ENCODE measurements at regions not wholly inside any gene's neighbourhood (a gene's known extent, or its start where the extent isn't known, plus 50 kb on each side); places are given as distances from the start of the nearest gene placed in this dataset.

DNA sequence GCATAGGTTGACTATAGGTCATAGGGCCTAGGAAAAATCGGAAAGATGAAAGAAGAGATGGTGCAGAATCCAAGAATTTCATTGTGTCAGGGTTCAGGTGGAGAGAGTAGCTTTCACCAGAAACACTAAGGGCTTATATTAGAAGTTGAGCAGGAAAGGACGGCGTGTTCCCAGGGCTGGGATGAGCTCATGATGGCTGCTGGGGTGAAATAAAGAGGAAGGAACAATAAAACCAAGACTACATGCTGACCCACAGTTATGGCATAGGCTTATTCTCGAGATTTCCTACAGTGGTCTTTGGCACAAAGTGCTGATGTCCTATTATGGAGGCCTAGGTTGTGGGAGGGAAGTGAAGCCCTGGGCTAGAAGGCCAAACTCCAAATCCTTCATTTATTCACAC, 195.8 kb downstream of the PTEN start:
- H3K27ac ChIP-seq (ENCODE audit: low read depth, low read length), result no peak overlapping the region
- H3K9me3 ChIP-seq (ENCODE audit: control insufficient read depth, insufficient read depth, low read length), result no peaks in the 10 kb centered on the region
- H3K36me3 ChIP-seq (ENCODE audit: control insufficient read depth, low read length), result peaks cover 7% of the 10 kb centered on the region
- H3K9me2 ChIP-seq (replicated peaks; ENCODE audit: control insufficient read depth, low read length), result no peaks in the 10 kb centered on the region
- H3K4me3 ChIP-seq (ENCODE audit: low read length), result no peak overlapping the region
- no peaks in the 10 kb centered on the region for H3K27me3 ChIP-seq (ENCODE audit: control insufficient read depth, low read length)
- H3F3A ChIP-seq (ENCODE audit: control insufficient read depth, insufficient read depth), result 0 out of 2 replicates have a peak, but pooled peaks cover 2% of the 10 kb centered on the region
- no peaks in the 10 kb centered on the region for H4K20me1 ChIP-seq (ENCODE audit: control insufficient read depth, insufficient read depth, low read depth, low read length)
- H3K4me1 ChIP-seq (ENCODE audit: control insufficient read depth, low read length), result peaks cover 44% of the 10 kb centered on the region
- no peaks in the 10 kb centered on the region for H3K79me2 ChIP-seq (ENCODE audit: control insufficient read depth, low read length)
- H3K4me2 ChIP-seq (ENCODE audit: low read length), result no peak overlapping the region
- TF ChIP-seq EZH2phosphoT487 (IDR thresholded peaks at IDR 0.05; ENCODE audit: borderline replicate concordance, low read length), result no peak
- TF ChIP-seq, protein P1, sequence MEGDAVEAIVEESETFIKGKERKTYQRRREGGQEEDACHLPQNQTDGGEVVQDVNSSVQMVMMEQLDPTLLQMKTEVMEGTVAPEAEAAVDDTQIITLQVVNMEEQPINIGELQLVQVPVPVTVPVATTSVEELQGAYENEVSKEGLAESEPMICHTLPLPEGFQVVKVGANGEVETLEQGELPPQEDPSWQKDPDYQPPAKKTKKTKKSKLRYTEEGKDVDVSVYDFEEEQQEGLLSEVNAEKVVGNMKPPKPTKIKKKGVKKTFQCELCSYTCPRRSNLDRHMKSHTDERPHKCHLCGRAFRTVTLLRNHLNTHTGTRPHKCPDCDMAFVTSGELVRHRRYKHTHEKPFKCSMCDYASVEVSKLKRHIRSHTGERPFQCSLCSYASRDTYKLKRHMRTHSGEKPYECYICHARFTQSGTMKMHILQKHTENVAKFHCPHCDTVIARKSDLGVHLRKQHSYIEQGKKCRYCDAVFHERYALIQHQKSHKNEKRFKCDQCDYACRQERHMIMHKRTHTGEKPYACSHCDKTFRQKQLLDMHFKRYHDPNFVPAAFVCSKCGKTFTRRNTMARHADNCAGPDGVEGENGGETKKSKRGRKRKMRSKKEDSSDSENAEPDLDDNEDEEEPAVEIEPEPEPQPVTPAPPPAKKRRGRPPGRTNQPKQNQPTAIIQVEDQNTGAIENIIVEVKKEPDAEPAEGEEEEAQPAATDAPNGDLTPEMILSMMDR (IDR thresholded peaks at IDR 0.05; ENCODE audit: low read depth, low read length, poor library complexity, severe bottlenecking), result no peak

DNA sequence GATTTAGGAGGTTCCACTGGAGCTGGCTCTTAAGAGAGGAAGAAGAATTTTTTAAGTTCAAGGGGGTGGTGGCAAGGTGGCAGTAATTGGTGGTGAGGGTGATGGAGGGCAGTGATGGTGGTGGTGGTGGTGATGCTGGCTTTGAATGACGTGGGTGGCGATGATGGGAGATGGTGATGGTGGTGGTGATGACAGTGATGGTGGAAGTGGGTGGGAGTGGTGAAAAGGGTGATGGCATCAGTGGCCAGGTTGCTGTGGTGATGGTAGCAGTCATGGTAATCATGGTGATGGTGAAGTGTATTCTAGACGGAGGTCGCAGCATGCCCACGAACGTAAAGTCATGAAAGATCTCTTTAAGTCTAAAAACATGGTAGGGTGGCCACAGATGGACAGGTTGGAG, 197.3 kb downstream of the PTEN start:
- no peaks in the 10 kb centered on the region for H3K9me3 ChIP-seq (ENCODE audit: control insufficient read depth, insufficient read depth, low read length)
- no peak overlapping the region for H3K27ac ChIP-seq (ENCODE audit: low read depth, low read length)
- H3K4me3 ChIP-seq (ENCODE audit: low read length), result no peak overlapping the region
- H4K20me1 ChIP-seq (ENCODE audit: control insufficient read depth, insufficient read depth, low read depth, low read length), result no peaks in the 10 kb centered on the region
- TF ChIP-seq EZH2phosphoT487 (IDR thresholded peaks at IDR 0.05; ENCODE audit: borderline replicate concordance, low read length), result no peak
- TF ChIP-seq, protein P1 (IDR thresholded peaks at IDR 0.05; ENCODE audit: low read depth, low read length, poor library complexity, severe bottlenecking), result no peak
- H3F3A ChIP-seq (ENCODE audit: control insufficient read depth, insufficient read depth), result peaks cover 2% of the 10 kb centered on the region; the same call in 1 of the 2 replicates
- H3K79me2 ChIP-seq (ENCODE audit: control insufficient read depth, low read length), result no peaks in the 10 kb centered on the region
- no peak overlapping the region for H3K4me2 ChIP-seq (ENCODE audit: low read length)
- no peaks in the 10 kb centered on the region for H3K27me3 ChIP-seq (ENCODE audit: control insufficient read depth, low read length)
- peaks cover 60% of the 10 kb centered on the region for H3K4me1 ChIP-seq (ENCODE audit: control insufficient read depth, low read length)
- H3K36me3 ChIP-seq (ENCODE audit: control insufficient read depth, low read length), result peaks cover 7% of the 10 kb centered on the region
- H3K9me2 ChIP-seq (replicated peaks; ENCODE audit: control insufficient read depth, low read length), result no peaks in the 10 kb centered on the region

DNA sequence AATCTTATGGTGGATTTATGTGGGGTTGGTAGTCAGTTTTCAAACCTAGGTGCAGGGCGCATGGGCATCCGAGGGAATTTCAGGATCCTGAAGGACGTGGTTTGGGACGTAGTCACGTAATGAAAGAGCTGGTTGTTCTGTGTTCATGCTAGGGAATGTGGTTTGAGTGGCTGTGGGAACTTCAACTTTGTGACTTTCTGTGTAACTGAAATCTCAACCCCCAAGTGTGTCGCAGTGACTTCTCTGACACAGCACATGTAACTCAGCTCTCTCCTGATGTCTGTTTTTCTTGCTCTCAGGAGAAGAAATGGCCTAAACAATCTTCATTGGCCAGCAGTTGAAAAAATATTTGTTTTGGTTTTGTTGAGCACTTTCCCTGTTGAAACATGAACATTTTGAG, 199.0 kb downstream of the PTEN start:
- H3K4me2 ChIP-seq (ENCODE audit: low read length), result peak overlapping the region; percentile 32
- TF ChIP-seq EZH2phosphoT487 (IDR thresholded peaks at IDR 0.05; ENCODE audit: borderline replicate concordance, low read length), result no peak
- TF ChIP-seq, protein P1 (IDR thresholded peaks at IDR 0.05; ENCODE audit: low read depth, low read length, poor library complexity, severe bottlenecking), result no peak
- H3K4me1 ChIP-seq (ENCODE audit: control insufficient read depth, low read length), result peaks cover 76% of the 10 kb centered on the region
- peaks cover 8% of the 10 kb centered on the region for H3K36me3 ChIP-seq (ENCODE audit: control insufficient read depth, low read length)
- H3K27me3 ChIP-seq (ENCODE audit: control insufficient read depth, low read length), result no peaks in the 10 kb centered on the region
- no peaks in the 10 kb centered on the region for H3K79me2 ChIP-seq (ENCODE audit: control insufficient read depth, low read length)
- peaks cover 10% of the 10 kb centered on the region for H3F3A ChIP-seq (ENCODE audit: control insufficient read depth, insufficient read depth)
- no peaks in the 10 kb centered on the region for H3K9me3 ChIP-seq (ENCODE audit: control insufficient read depth, insufficient read depth, low read length)
- no peaks in the 10 kb centered on the region for H4K20me1 ChIP-seq (ENCODE audit: control insufficient read depth, insufficient read depth, low read depth, low read length)
- no peak overlapping the region for H3K4me3 ChIP-seq (ENCODE audit: low read length)
- no peaks in the 10 kb centered on the region for H3K9me2 ChIP-seq (replicated peaks; ENCODE audit: control insufficient read depth, low read length)
- peak overlapping the region; percentile 10 for H3K27ac ChIP-seq (ENCODE audit: low read depth, low read length)

Data from DOHH2 (cell line).